Nucleus accumbens (tissue), 56 donors: ENCODE measurements at regions not wholly inside any gene's neighbourhood (a gene's known extent, or its start where the extent isn't known, plus 50 kb on each side); places are given as distances from the start of the nearest gene placed in this dataset.

Experiments used
- DNase-seq, 56 donors: peaks; one replicate each; lab custom pipeline; 2025; lab: John Stamatoyannopoulos, UW

DNA sequence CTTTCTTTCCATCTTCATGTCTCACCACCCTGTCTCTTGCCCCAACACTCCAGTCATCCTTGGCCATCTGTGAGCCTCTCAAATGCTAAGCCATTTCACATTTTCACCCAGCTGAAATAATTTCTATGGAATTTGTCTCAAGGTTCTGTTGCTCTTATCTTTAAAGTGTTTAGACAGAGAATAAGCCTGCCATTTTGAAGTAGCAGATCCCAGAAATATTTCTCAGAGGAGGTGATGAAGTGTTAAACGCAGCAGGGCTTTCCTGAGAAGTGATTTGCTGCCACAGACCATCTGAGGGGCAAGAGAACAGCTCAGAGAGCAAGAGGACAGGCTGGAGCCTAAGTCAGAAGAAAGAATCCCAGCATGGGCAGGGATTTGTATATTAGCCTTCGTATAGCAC is 71.6 kb upstream of the CLMN start:
- DNase-seq = no peak

DNA sequence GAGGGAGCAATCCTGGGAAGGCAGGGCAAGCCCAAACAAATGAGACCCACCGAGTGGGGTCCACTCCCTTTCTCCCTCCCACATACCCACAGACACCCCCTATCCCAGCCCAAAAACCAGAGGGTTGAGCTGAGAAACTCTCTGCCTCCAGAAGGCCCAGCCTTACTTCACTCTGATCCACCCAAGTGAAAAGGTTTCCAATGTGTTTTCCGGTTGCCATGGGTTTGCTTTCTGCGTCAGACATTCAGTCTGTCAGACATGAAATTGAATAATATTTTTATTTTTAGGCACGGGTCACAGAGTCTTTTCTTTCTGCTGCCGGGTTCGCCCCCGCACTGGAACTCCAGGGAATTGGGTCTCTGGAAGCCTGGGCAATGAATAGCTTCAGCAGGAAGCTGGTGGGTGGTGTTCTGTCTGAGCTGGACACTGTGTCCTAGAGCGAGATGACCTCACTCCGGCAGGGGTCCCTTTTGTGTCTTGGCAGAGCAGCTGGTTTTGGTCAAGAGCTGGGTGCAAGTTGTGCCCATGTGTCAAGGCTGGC is 69.8 kb upstream of the CLMN start:
- peak in 8 of 56 donors; percentile 12 to 37 (median 22) for DNase-seq

DNA sequence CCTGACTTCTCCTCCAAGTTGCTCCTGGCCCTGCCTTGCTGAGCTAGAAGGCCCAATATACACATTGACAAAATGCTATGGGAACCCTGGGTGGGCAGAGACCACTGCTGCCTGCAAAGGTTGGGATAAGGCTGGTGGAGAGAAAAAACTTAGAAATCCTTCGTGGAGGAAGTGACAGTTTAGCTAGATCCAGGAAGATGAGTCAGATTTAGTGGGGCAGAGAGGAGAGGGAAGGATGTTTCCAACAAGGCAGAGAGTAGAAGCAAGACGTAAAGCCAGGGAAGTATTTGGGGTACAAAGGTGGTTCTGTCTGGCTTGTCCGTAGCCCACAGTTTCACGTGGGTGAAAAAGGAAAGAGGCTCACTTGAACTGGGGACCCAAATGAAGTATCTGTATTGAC is 69.0 kb upstream of the CLMN start:
- no peak for DNase-seq

DNA sequence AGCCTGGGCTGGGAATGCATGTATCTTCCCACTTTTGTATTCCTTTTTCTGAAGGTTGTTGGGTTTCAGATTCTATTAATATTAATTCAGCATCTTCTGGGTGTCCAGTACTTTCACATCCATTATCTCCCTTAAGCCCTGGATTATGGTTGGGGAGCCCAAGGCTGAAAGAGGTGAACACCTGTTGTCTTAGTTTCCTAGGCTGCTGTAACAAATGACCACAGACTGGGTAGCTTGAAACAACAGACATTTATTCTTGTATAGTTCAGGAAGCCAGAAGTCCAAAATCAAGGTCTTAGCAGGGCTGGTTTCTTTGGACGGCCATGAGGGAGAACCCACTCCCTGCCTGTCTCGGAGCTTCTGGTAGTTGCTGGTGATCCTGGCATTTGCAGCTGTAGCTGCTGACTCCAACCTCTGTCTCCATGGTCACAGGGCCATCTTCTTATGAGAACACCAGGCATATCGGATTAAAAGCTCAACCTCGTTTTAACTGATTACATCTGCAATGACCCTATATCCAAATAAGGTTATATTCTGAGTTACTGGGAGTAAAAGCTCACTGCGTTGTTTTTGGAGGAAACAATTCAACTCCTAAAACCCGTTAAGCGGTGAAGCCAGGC is 68.2 kb upstream of the CLMN start:
- DNase-seq = no peak

DNA sequence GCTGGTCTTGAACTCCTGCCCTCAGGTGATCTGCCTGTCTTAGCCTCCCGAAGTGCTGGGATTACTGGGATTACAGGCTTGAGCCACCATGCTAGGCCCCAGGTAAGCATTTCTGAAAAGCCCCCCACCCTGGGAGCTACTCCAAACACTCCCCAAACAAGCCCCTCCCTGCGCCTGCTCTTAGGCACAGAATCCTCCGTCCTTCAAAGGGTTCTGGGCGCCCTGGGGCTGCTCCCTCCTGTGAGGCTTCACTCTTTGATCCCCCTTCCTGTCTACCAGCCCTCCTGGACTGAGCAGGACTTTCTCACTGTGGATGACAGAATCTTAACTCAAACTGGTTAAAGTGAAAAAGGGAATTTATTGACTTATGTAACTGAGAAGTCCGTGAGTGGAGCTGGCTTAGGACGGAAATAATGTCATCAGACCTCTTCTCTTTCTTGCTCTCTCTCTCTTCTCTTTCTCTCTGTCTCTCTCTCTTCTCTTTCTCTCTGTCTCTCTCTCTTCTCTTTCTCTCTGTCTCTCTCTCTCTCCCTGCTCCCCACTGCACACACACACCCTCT is 66.9 kb upstream of the CLMN start:
- no peak for DNase-seq

DNA sequence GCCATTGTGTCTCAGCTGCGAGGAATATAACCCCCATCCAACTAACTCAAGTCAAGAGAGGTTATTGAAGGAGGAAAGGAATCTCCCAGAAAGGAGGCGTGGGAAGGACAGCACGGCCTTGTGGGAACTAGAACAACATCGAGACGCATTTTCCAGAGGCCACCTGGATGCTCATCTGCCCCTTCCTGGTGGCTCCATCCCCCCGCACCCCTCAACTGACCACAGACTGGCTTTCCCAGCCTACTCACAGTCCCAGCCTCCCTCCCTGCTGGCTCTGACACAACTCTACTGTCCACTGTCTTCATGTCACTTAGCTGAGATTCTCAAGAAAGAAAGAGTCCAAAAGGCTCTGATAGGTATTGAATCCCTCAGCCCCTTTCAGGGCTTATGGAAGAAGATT is 66.0 kb upstream of the CLMN start:
- no peak for DNase-seq

DNA sequence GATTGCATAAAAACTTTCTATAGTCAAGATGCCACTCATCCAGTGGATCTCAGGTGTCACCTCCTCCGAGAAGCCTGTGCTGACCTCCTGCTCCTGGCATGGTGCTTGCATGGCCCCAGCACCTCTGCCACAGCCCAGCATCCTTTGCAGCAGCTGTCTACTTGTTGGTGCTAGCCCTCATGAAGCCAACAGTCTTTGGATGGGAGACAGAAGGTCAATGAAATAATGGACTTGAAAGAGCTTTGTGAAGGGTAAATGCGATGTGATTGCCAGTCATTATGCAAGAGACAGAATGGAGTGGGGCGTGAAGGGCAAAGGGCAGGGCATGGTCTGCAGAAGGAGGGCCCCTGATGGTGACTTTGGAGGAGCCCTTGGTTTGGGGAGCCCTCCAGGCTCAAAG is 63.0 kb upstream of the CLMN start:
- no peak for DNase-seq

DNA sequence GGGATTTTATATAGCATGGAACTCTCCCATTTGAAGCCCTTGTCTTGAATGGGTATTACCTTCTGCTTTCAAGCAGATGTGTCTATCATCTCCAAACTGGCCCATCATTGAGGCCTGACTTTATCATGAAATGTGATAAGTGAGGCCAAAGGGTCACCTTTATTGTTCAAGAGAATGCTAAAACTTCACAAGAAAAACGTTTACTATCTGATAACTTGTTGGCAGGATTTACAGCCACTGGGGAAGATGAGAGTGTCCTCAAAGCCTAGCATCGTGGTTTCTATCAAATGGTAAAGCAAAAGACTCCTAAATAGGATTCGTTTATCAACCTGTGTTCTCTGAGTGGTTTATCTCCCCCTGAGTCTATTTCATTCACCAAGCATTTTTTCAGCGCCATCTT is 62.0 kb upstream of the CLMN start:
- DNase-seq = no peak

DNA sequence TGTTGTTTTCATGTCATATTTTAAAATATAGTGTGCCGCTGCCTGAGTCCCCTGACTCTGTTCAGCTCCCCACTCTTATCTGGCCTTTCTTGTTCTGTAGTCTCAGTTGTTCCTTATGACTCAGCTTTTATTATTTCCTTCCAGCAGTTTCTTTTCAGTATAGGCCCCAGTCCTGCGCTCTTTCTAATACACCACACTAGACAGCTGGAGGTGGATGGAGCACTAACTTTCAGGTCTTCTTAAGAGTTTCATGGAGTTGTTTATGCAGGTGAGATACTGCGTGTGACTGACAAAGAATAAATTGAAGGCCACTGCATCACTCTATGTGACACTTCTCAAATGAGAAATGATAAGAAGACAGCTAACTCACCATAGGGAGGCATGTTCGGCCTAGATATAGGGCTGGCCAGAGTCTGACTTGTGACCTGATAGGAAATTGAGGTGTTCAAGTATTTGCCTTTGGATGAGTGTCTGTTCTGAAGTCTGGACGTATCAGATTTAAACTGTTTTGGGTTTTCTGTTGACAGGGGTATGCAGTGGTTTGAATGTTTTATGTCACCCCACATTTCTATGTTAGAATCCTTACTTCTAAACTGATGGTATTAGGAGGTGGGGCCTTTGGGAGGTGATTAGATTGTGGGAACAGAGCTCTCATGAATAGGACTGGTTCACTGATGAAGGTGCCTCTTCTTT is 60.8 kb upstream of the CLMN start:
- DNase-seq = no peak

DNA sequence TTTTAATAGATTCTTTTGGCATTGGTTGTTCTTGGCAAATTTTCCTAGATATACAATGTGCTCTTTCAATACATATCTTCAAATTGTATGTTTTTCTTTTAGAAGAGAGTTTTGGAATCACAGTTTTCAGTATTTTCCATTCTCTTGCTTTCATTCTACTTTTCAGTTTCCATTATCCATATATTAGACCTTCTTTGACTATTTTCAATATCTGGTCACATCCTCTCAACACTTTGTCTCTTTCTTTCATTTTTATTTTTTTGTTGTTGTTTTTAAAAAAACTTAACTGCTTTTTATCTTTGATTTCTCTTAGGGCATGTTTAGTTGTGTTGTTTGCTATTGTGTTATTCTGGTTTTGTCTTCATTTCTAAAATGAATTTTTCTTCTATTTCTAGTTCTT is 59.9 kb upstream of the CLMN start:
- no peak for DNase-seq

DNA sequence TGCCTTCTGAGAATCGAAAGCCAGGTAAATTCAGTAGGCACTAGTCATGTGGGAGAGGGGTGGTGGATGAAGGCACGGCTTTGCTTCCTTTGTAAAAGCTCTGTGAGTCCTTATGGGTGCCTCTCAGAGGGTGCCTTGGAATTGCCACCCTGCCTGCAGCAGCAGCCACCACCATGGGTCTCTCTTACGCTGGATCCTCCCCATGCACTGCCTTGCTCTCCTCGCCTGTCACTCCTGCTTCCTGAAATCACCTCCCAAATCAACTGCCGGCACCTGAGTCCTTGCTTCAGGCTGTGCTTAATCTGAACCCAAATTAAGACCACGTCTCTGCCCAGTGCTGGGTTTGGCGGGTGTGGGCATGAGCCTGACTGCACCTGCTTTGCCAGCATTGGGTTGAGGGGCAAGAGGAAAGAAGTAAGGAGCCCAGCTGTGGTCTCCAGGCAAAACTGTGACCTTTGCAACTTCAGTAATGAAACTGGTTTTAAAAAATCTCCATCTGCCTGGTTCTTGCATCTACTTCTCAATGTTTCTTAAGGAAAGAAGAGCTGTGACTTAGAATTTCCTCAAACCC is 55.9 kb upstream of the CLMN start:
- DNase-seq = no peak

DNA sequence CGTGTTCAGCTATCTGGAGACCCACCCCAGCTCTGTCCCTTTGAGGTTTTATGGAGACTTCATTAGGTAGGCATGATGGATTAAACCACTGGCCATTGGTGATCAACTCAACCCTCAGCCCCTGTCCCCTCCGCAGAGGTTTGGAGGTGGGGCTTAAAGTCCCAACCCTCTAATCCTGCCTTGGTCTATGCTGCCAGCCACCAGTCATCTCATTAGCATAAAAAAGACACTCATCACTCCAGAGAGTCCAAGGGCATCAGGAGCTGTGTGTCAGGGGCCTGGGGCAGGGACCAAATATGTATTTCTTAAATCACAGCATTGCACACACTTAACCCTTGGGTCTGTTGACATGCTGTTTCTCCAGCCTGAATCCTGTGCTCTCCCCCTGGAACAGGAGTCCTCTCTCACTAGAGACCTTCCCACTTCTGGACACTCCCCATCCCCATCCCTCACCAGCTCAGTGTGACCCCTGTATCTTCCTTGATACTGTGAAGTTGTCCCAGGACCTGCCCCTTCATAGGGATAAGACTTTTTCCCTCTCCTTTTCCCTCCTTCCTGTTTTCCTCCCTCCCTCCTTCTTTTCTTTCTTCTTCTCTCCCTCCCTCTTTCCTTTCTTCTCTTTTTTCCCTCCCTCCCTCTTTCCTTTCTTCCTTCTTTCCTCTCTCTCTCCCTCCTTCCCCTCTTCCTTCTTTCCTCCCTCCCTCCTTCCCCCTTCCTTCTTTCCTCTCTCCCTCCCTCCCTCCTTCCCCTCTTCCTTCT is 54.7 kb upstream of the CLMN start:
- no peak for DNase-seq

DNA sequence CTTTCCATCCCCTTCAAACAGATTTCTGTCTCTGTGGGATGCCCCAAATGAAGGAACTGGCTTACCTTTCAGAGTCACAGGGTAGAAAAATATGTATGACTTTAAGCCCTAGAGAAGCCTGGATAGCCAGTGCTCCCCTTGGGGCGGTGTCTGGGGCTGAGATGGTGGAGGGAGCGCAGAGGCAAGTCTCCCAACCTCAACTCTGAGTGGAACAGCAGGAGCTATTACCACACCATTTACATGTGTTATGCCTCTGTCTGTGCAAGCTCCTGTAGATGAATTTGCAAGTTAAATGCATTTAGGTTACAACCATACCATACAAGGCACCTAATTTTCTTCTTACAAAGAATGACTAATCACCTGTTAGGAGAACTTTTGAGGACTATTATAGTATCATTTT is 50.4 kb upstream of the CLMN start:
- no peak for DNase-seq
